H1 (cell line): ENCODE measurements at regions not wholly inside any gene's neighbourhood (a gene's known extent, or its start where the extent isn't known, plus 50 kb on each side); places are given as distances from the start of the nearest gene placed in this dataset.

Experiments
- CTCF ChIA-PET: fragments of 300-600 bp; sonication (Branson Sonifier 250); formaldehyde crosslinking; loops from one replicate; lab custom pipeline; 2021; ENCODE audit not compliant: partially characterized antibody; lab: Charles Lee
- POLR2A ChIA-PET: fragments of 300-600 bp; sonication (Branson Sonifier 250); formaldehyde crosslinking; loops from one replicate; lab custom pipeline; 2021; ENCODE audit warnings: inconsistent platforms; ENCODE audit not compliant: partially characterized antibody; lab: Charles Lee
- DNase-seq, 2 experiments: peaks; one replicate each; pipeline versions ENCODE4 v3.0.0 to v3.0.0-alpha.2; 2010 to 2022; ENCODE audit warnings: low spot score in 2 of 2, low read depth in 1 of 2, mixed read lengths in 1 of 2
- FAIRE-seq: peaks from 2 replicates; lab custom pipeline; 2011; peaks lifted over from hg19 to GRCh38; lab: Jason Lieb, UNC
- H2AFZ ChIP-seq: 2 replicates; pipeline ENCODE4 v1.8.1; 2012; ENCODE audit warnings: low read length, inconsistent platforms
- H2AK5ac ChIP-seq: 2 replicates; pipeline ENCODE4 v1.6.1; 2013; ENCODE audit warnings: low read depth, low read length
- H2BK120ac ChIP-seq: replicated peaks from 2 replicates; pipeline ENCODE3; 2013; ENCODE audit warnings: low read depth, low read length, inconsistent platforms
- H2BK12ac ChIP-seq: 2 replicates; pipeline ENCODE4 v1.6.1; 2013; ENCODE audit warnings: low read depth, low read length
- H2BK15ac ChIP-seq: 2 replicates; pipeline ENCODE4 v1.6.1; 2013; ENCODE audit warnings: low read length
- H2BK20ac ChIP-seq: 2 replicates; pipeline ENCODE4 v1.6.1; 2013; ENCODE audit warnings: low read length
- H2BK5ac ChIP-seq: 2 replicates; pipeline ENCODE4 v1.6.1; 2013; ENCODE audit warnings: low read depth, low read length
- H3K14ac ChIP-seq: 2 replicates; pipeline ENCODE4 v1.6.1; 2013; ENCODE audit warnings: inconsistent platforms; ENCODE audit not compliant: insufficient read length
- H3K18ac ChIP-seq: 2 replicates; pipeline ENCODE4 v1.6.1; 2013; ENCODE audit warnings: low read length; ENCODE audit errors: extremely low read depth
- H3K23ac ChIP-seq: 2 replicates; pipeline ENCODE4 v1.6.1; 2013; ENCODE audit warnings: inconsistent platforms; ENCODE audit not compliant: insufficient read length
- H3K23me2 ChIP-seq: 2 replicates; pipeline ENCODE4 v1.6.1; 2013; ENCODE audit warnings: low read depth, low read length
- H3K27ac ChIP-seq: 2 replicates; pipeline ENCODE4 v1.6.1; 2011; ENCODE audit warnings: low read depth, low read length, inconsistent platforms
- H3K27me3 ChIP-seq, 4 experiments: replicated peaks in 1 of 4; 1 replicate in 1 of 4; 2 replicates in 3 of 4; pipeline versions ENCODE4 v1.6.1 to v1.8.1; 2011 to 2013; ENCODE audit warnings: low read length in 3 of 4, mild to moderate bottlenecking in 3 of 4, inconsistent platforms in 2 of 4, mixed read lengths in 2 of 4, moderate library complexity in 1 of 4; ENCODE audit not compliant: control insufficient read depth in 3 of 4, insufficient read depth in 3 of 4; ENCODE audit errors: extremely low read depth in 1 of 4
- H3K36me3 ChIP-seq, 4 experiments: 2 replicates each; pipeline versions ENCODE4 v1.6.1 to v1.8.1; 2011 to 2013; ENCODE audit warnings: mild to moderate bottlenecking in 4 of 4, low read length in 3 of 4, moderate library complexity in 2 of 4, control low read depth in 1 of 4, inconsistent platforms in 1 of 4; ENCODE audit not compliant: insufficient read depth in 4 of 4, control insufficient read depth in 2 of 4
- H3K4ac ChIP-seq: replicated peaks from 2 replicates; pipeline ENCODE3; 2013; ENCODE audit warnings: low read length, low read depth, mixed read lengths, inconsistent platforms; ENCODE audit not compliant: insufficient read length
- H3K4me1 ChIP-seq, 4 experiments: replicated peaks in 1 of 4; 1 replicate in 1 of 4; 2 replicates in 3 of 4; pipeline versions ENCODE4 v1.6.1 to v1.8.1; 2011 to 2013; ENCODE audit warnings: low read length in 3 of 4, inconsistent platforms in 2 of 4, mixed read lengths in 1 of 4; ENCODE audit not compliant: insufficient read depth in 4 of 4, control insufficient read depth in 3 of 4
- H3K4me2 ChIP-seq, 2 experiments: 2 replicates each; pipeline versions ENCODE4 v1.6.1 to v1.8.1; 2011 to 2013; ENCODE audit warnings: low read depth in 2 of 2, low read length in 2 of 2, control low read depth in 1 of 2, inconsistent platforms in 1 of 2, mild to moderate bottlenecking in 1 of 2; ENCODE audit not compliant: insufficient read depth in 1 of 2
- H3K4me3 ChIP-seq, 4 experiments: fragments of 200-600, 300-600 bp in 1 of 4; sonication (generic), shearing (Covaris generic), sonication (Bioruptor Twin) in 1 of 4; 2 replicates each; pipeline versions ENCODE4 v1.5.1 to v1.8.1; 2011 to 2016; ENCODE audit warnings: low read length in 4 of 4, low read depth in 3 of 4, control low read depth in 2 of 4, inconsistent platforms in 2 of 4, mild to moderate bottlenecking in 2 of 4, mixed read lengths in 1 of 4, moderate library complexity in 1 of 4; ENCODE audit not compliant: insufficient read depth in 2 of 4; ENCODE audit errors: extremely low read depth in 1 of 4
- H3K56ac ChIP-seq: replicated peaks from 2 replicates; pipeline ENCODE3; 2013; ENCODE audit warnings: low read depth, mild to moderate bottlenecking, mixed read lengths, low read length, inconsistent platforms; ENCODE audit not compliant: insufficient read length
- H3K79me1 ChIP-seq: 2 replicates; pipeline ENCODE4 v1.6.1; 2013; ENCODE audit warnings: low read depth, low read length, control low read depth
- H3K79me2 ChIP-seq, 2 experiments: 2 replicates each; pipeline versions ENCODE4 v1.6.1 to v1.8.1; 2012 to 2013; ENCODE audit warnings: low read length in 2 of 2, mild to moderate bottlenecking in 2 of 2, inconsistent platforms in 1 of 2; ENCODE audit not compliant: insufficient read depth in 2 of 2, control insufficient read depth in 1 of 2
- H3K9ac ChIP-seq, 4 experiments: replicated peaks in 1 of 4; 1 replicate in 1 of 4; 2 replicates in 3 of 4; pipeline versions ENCODE4 v1.6.1 to v1.8.1; 2011 to 2013; ENCODE audit warnings: low read depth in 3 of 4, low read length in 3 of 4, control low read depth in 2 of 4, mild to moderate bottlenecking in 2 of 4, moderate library complexity in 2 of 4, inconsistent platforms in 1 of 4; ENCODE audit errors: extremely low read depth in 1 of 4
- H3K9me3 ChIP-seq, 2 experiments: 2 replicates each; pipeline versions ENCODE4 v1.6.1 to v1.8.1; 2012 to 2013; ENCODE audit warnings: mild to moderate bottlenecking in 2 of 2, moderate library complexity in 2 of 2, control low read depth in 1 of 2, inconsistent platforms in 1 of 2, low read depth in 1 of 2, low read length in 1 of 2, mixed read lengths in 1 of 2; ENCODE audit not compliant: insufficient read depth in 2 of 2
- H4K20me1 ChIP-seq, 2 experiments: replicated peaks in 1 of 2; 2 replicates each; pipeline versions ENCODE3 to v1.8.1; 2011 to 2013; ENCODE audit warnings: inconsistent platforms in 2 of 2, low read length in 2 of 2, mild to moderate bottlenecking in 1 of 2; ENCODE audit not compliant: insufficient read depth in 2 of 2, control insufficient read depth in 1 of 2
- H4K5ac ChIP-seq: 2 replicates; pipeline ENCODE4 v1.6.1; 2013; ENCODE audit warnings: low read length, low read depth, mixed read lengths, inconsistent platforms; ENCODE audit not compliant: insufficient read length
- H4K8ac ChIP-seq: 2 replicates; pipeline ENCODE4 v1.8.0; 2013; ENCODE audit warnings: mild to moderate bottlenecking, moderate library complexity, low read length, inconsistent platforms; ENCODE audit not compliant: insufficient read depth; ENCODE audit errors: extremely low read depth
- H4K91ac ChIP-seq: replicated peaks from 2 replicates; pipeline ENCODE3; 2013; ENCODE audit warnings: low read length, mixed read lengths, inconsistent platforms; ENCODE audit not compliant: insufficient read length
- CBX5 ChIP-seq: fragments of 300-800, 300-1000 bp; sonication (generic); IDR thresholded peaks from 2 replicates; pipeline ENCODE4 v1.7.1; 2016; ENCODE audit warnings: antibody characterized with exemption, low read length, low read depth
- HDAC2 ChIP-seq, 2 experiments: fragments of 300-600 bp in 1 of 2; sonication (generic) in 1 of 2; IDR thresholded peaks; 2 replicates each; pipeline ENCODE4 v1.6.1; 2011 to 2012; ENCODE audit warnings: low read depth in 2 of 2, low read length in 2 of 2, mild to moderate bottlenecking in 2 of 2, moderate library complexity in 2 of 2, borderline replicate concordance in 1 of 2, inconsistent platforms in 1 of 2
- NANOG ChIP-seq: IDR thresholded peaks from 2 replicates; pipeline ENCODE4 v1.6.1; 2011; ENCODE audit warnings: low read length, low read depth, mild to moderate bottlenecking, inconsistent platforms; ENCODE audit not compliant: insufficient read depth, poor library complexity, severe bottlenecking
- RXRA ChIP-seq: IDR thresholded peaks from 2 replicates; pipeline ENCODE4 v1.6.1; 2011; ENCODE audit warnings: low read depth, mild to moderate bottlenecking, low read length, moderate library complexity; ENCODE audit not compliant: insufficient read depth
- SUZ12 ChIP-seq: fragments of 200-600 bp; sonication (generic); IDR thresholded peaks from 2 replicates; pipeline ENCODE4 v1.6.1; 2012; ENCODE audit warnings: mild to moderate bottlenecking, inconsistent platforms, low read length, moderate library complexity, mixed read lengths
- WGBS, 2 experiments: shearing (Covaris generic) in 1 of 2; methylation state at CpG; one replicate each; pipeline versions ENCODE4 v1.1.6 to v1.1.7; 2013 to 2015; ENCODE audit warnings: low lambda C conversion rate in 2 of 2, mixed read lengths in 2 of 2, inconsistent platforms in 1 of 2, low coverage in 1 of 2, missing lambda C conversion rate in 1 of 2; ENCODE audit not compliant: insufficient replicate concordance in 2 of 2, insufficient coverage in 1 of 2, insufficient read length in 1 of 2; ENCODE audit errors: extremely low coverage in 1 of 2, missing lambda C conversion rate in 1 of 2; 5-methylcytosine and 5-hydroxymethylcytosine counted together

DNA sequence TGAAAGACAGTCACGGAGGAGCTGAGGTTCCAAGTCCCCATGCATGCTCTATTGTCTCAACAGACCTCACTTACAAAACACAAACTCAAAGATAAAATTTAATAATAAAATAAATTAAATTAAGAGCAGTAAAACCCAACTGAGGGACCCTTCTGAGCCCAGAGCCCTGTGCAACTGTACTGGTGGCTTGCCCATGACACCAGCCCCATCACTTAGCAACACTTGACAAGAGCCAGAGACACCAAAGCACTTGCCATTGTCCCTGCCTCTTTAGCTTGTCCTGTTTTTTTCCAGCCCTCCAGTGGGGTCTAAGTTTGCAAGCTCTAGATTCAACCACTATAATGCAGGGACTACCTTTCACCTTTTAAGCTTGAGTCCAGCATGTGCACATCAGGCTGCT, 117.9 kb downstream of the JCAD start:
- Histone ChIP-seq H3K4me3 (no peak overlapping the region), H3K27ac (no peak overlapping the region), H3K4me1 (no peaks in the 10 kb centered on the region), H3K9me3 (no peaks in the 10 kb centered on the region), H3K9ac (no peak overlapping the region)
- TF ChIP-seq CBX5 (no peak), SUZ12 (no peak), HDAC2 (IDR thresholded peaks at IDR 0.05; ENCODE audit: borderline replicate concordance in 1 of 2, low read depth in 2 of 2, low read length in 2 of 2) (no peak), RXRA (no peak), NANOG (no peak)
- TF ChIP-seq, all 59 proteins: peak for 0
- Histone ChIP-seq H3K79me1 (no peaks in the 10 kb centered on the region), H3K14ac (no peak overlapping the region), H2BK120ac (no peak overlapping the region), H2BK20ac (no peak overlapping the region), H2BK5ac (no peak overlapping the region), H3K4me2 (no peak overlapping the region), H3K23me2 (no peaks in the 10 kb centered on the region), H2AFZ (no peak overlapping the region), H3K79me2 (no peaks in the 10 kb centered on the region), H3K23ac (no peak overlapping the region), H3K4ac (no peak overlapping the region), H3K27me3 (no peaks in the 10 kb centered on the region), H4K91ac (no peak overlapping the region), H3K36me3 (no peaks in the 10 kb centered on the region), H3K18ac (no peak overlapping the region), H2BK12ac (no peak overlapping the region), H2AK5ac (no peak overlapping the region), H2BK15ac (no peak overlapping the region), H4K20me1 (no peaks in the 10 kb centered on the region), H4K8ac (no peak overlapping the region), H3K56ac (no peak overlapping the region), H4K5ac (no peak overlapping the region)
- ChIA-PET POLR2A (no interaction called here), CTCF (no interaction called here)
- DNase-seq (no peak), FAIRE-seq (no peak)
- 69% methylated on average over 1 of the region's 1 CpG; no CpG with 5 or more reads in 1 of the 2 experiments for WGBS, 2 experiments
